Ramos (cell line): ENCODE measurements at regions not wholly inside any gene's neighbourhood (a gene's known extent, or its start where the extent isn't known, plus 50 kb on each side); places are given as distances from the start of the nearest gene placed in this dataset.

Source experiments
- in situ Hi-C: fragments of 300-500 bp; cut with MboI; formaldehyde crosslinking; loops from one replicate; pipeline ENCODE4 v1.14.3; 2022; ENCODE audit warnings: low sequenced_read_pairs; ENCODE audit not compliant: unreplicated experiment

GRCh38 chr12:111203446-111203845 is 165.4 kb downstream of the PHETA1 start:
- in situ Hi-C loops: no loop called here

GRCh38 chr12:111202237-111202915 is 166.5 kb downstream of the PHETA1 start:
- in situ Hi-C loops: no loop called here

GRCh38 chr12:111201495-111202236 is 167.2 kb downstream of the PHETA1 start:
- in situ Hi-C loops: no loop called here

GRCh38 chr12:111201036-111201435 is 167.9 kb downstream of the PHETA1 start:
- in situ Hi-C loops: no loop called here

GRCh38 chr12:111197376-111197944 is 171.4 kb downstream of the PHETA1 start:
- in situ Hi-C loops: no loop called here

GRCh38 chr12:111196532-111196931 is 172.4 kb downstream of the PHETA1 start:
- in situ Hi-C loops: no loop called here

GRCh38 chr12:111195316-111195715 is 173.6 kb downstream of the PHETA1 start:
- in situ Hi-C loops: no loop called here

GRCh38 chr12:111194703-111195051 is 174.2 kb downstream of the PHETA1 start:
- in situ Hi-C loops: no loop called here

- in situ Hi-C loops: no loop called here
These were observed 174.8 kb downstream of the PHETA1 start for GRCh38 chr12:111193977-111194702.

GRCh38 chr12:111193496-111193895 is 175.4 kb downstream of the PHETA1 start:
- in situ Hi-C loops: no loop called here

- in situ Hi-C loops: no loop called here
These were observed 175.8 kb downstream of the PHETA1 start for GRCh38 chr12:111193067-111193466.

- in situ Hi-C loops: no loop called here
These were observed 176.2 kb downstream of the PHETA1 start for GRCh38 chr12:111192647-111193046.

GRCh38 chr12:111190741-111191526 is 178.0 kb downstream of the PHETA1 start:
- in situ Hi-C loops: no loop called here

- in situ Hi-C loops: no loop called here
These were observed 179.1 kb downstream of the PHETA1 start for GRCh38 chr12:111189792-111190191.

GRCh38 chr12:111188436-111188835 is 180.5 kb downstream of the PHETA1 start:
- in situ Hi-C loops: no loop called here

GRCh38 chr12:111186347-111186746 is 182.5 kb downstream of the PHETA1 start:
- in situ Hi-C loops: no loop called here

GRCh38 chr12:111185889-111186227 is 183.0 kb downstream of the PHETA1 start:
- in situ Hi-C loops: no loop called here

- in situ Hi-C loops: no loop called here
These were observed 183.5 kb downstream of the PHETA1 start for GRCh38 chr12:111185206-111185888.

- in situ Hi-C loops: no loop called here
These were observed 184.7 kb downstream of the PHETA1 start for GRCh38 chr12:111184161-111184560.

GRCh38 chr12:111183094-111183493 is 185.8 kb downstream of the PHETA1 start:
- in situ Hi-C loops: no loop called here
